Upper lobe of left lung (tissue), 6 donors: ENCODE measurements at regions not wholly inside any gene's neighbourhood (a gene's known extent, or its start where the extent isn't known, plus 50 kb on each side); places are given as distances from the start of the nearest gene placed in this dataset.

ENCODE experiments used
- ATAC-seq, 2 donors: fragments of 200-7000 bp; cut with Tn5 transposase; one replicate each; pipeline ENCODE4 v1.9.1; 2022; ENCODE audit warnings: mild to moderate bottlenecking in 2 of 2, moderate library complexity in 2 of 2; ENCODE audit not compliant: low FRiP score in 2 of 2
- DNase-seq, 2 donors: peaks; one replicate each; pipeline ENCODE4 v3.0.0-alpha.2; 2019 to 2020
- H3K27ac ChIP-seq, 4 donors: fragments of 200-600 bp; sonication (generic); one replicate each; pipeline ENCODE4 v1.5.1; 2016 to 2019
- H3K27me3 ChIP-seq, 4 donors: fragments of 200-600 bp; sonication (generic); one replicate each; pipeline ENCODE4 v1.5.1; 2017 to 2019
- H3K36me3 ChIP-seq, 4 donors: fragments of 200-600 bp; sonication (generic); one replicate each; pipeline ENCODE4 v1.5.1; 2016 to 2019
- H3K4me1 ChIP-seq, 4 donors: fragments of 200-600 bp; sonication (generic); one replicate each; pipeline ENCODE4 v1.5.1; 2018 to 2019
- H3K4me3 ChIP-seq, 4 donors: fragments of 200-600 bp; sonication (generic); one replicate each; pipeline ENCODE4 v1.5.1; 2017 to 2019; ENCODE audit warnings: mild to moderate bottlenecking in 2 of 4, moderate library complexity in 1 of 4
- H3K9me3 ChIP-seq, 4 donors: fragments of 200-600 bp; sonication (generic); one replicate each; pipeline ENCODE4 v1.5.1; 2018 to 2019
- CTCF ChIP-seq, 6 experiments: fragments of 450-650 bp in 4 of 6; fragments of 200-600 bp in 2 of 6; sonication (generic) in 2 of 6; IDR thresholded peaks; one replicate each; pipeline ENCODE4 v1.5.1; 2016 to 2019; ENCODE audit warnings: antibody characterized with exemption in 6 of 6
- EP300 ChIP-seq, 4 donors: sonication (generic); formaldehyde crosslinking; IDR thresholded peaks; one replicate each; pipeline ENCODE4 v1.5.1; 2017; ENCODE audit warnings: antibody characterized with exemption in 4 of 4, control low read depth in 2 of 4
- POLR2A ChIP-seq, 4 donors: fragments of 450-650 bp; IDR thresholded peaks; one replicate each; pipeline ENCODE4 v1.5.1; 2016 to 2017; ENCODE audit warnings: antibody characterized with exemption in 4 of 4, mild to moderate bottlenecking in 2 of 4
- POLR2AphosphoS5 ChIP-seq, 2 donors: sonication (generic); formaldehyde crosslinking; IDR thresholded peaks; one replicate each; pipeline ENCODE4 v1.5.1; 2017; ENCODE audit warnings: antibody characterized with exemption in 2 of 2
- WGBS, 2 donors: methylation state at CpG; one replicate each; pipeline ENCODE4 v1.1.5; 2017 to 2018; 5-methylcytosine and 5-hydroxymethylcytosine counted together
- donor health status: DM: no; HTN: no; CAD: no; lungs with moderate emphysema.
- donor health status: DM: no; HTN: yes; CAD: no; lungs with severe emphysema.

GRCh38 chr18:46356278-46357033 lies 252.3 kb downstream of the HAUS1 start:
- Histone ChIP-seq H3K27me3 (no peaks in the 10 kb centered on the region), H3K4me3 (no peak overlapping the region), H3K27ac (no peak overlapping the region), H3K36me3 (no peaks in the 10 kb centered on the region), H3K4me1 (no peaks in the 10 kb centered on the region), H3K9me3 (peaks cover 0 to 7% (median 6%) of the 10 kb centered on the region in 4 donors)
- 85 to 89% methylated on average over 9 of the region's 9 CpGs for WGBS, 2 donors
- ATAC-seq (no peak), DNase-seq (no peak)
- no peak for TF ChIP-seq POLR2AphosphoS5 (IDR thresholded peaks at IDR 0.05)
- no peak for TF ChIP-seq CTCF (IDR thresholded peaks at IDR 0.05)
- TF ChIP-seq EP300 (IDR thresholded peaks at IDR 0.05) = no peak
- no peak for TF ChIP-seq POLR2A (IDR thresholded peaks at IDR 0.05)

- Histone ChIP-seq H3K9me3 (peaks cover 0 to 7% (median 6%) of the 10 kb centered on the region in 4 donors), H3K27ac (no peak overlapping the region), H3K27me3 (no peaks in the 10 kb centered on the region), H3K36me3 (no peaks in the 10 kb centered on the region), H3K4me1 (no peaks in the 10 kb centered on the region), H3K4me3 (no peak overlapping the region)
- ATAC-seq = no peak
- TF ChIP-seq EP300 (IDR thresholded peaks at IDR 0.05) (no peak), POLR2A (IDR thresholded peaks at IDR 0.05) (no peak), CTCF (IDR thresholded peaks at IDR 0.05) (no peak), POLR2AphosphoS5 (IDR thresholded peaks at IDR 0.05) (no peak)
- 67 to 70% methylated on average over 3 to 4 of the region's 4 CpGs for WGBS, 2 donors
- no peak for DNase-seq
Observed at GRCh38 chr18:46360102-46360699, 256.0 kb downstream of the HAUS1 start.

GRCh38 chr18:46360866-46361265 lies 256.7 kb downstream of the HAUS1 start:
- Histone ChIP-seq H3K4me1 (no peaks in the 10 kb centered on the region), H3K27ac (no peak overlapping the region), H3K36me3 (no peaks in the 10 kb centered on the region), H3K27me3 (no peaks in the 10 kb centered on the region), H3K9me3 (peaks cover 0 to 7% (median 6%) of the 10 kb centered on the region in 4 donors), H3K4me3 (no peak overlapping the region)
- ATAC-seq = no peak
- TF ChIP-seq EP300 (IDR thresholded peaks at IDR 0.05) (no peak), POLR2A (IDR thresholded peaks at IDR 0.05) (no peak), POLR2AphosphoS5 (IDR thresholded peaks at IDR 0.05) (no peak), CTCF (IDR thresholded peaks at IDR 0.05) (no peak)
- no peak for DNase-seq
- 55 to 80% methylated on average over 3 of the region's 3 CpGs for WGBS, 2 donors

- H3K9me3 ChIP-seq = peaks cover 0 to 7% (median 6%) of the 10 kb centered on the region in 4 donors
- no peaks in the 10 kb centered on the region for H3K4me1 ChIP-seq
- H3K27me3 ChIP-seq = no peaks in the 10 kb centered on the region
- no peaks in the 10 kb centered on the region for H3K36me3 ChIP-seq
- H3K4me3 ChIP-seq = no peak overlapping the region
- ATAC-seq (no peak), DNase-seq (no peak)
- H3K27ac ChIP-seq = no peak overlapping the region
- 66 to 71% methylated on average over 4 of the region's 4 CpGs for WGBS, 2 donors
- TF ChIP-seq CTCF (IDR thresholded peaks at IDR 0.05) (no peak), POLR2A (IDR thresholded peaks at IDR 0.05) (no peak), POLR2AphosphoS5 (IDR thresholded peaks at IDR 0.05) (no peak), EP300 (IDR thresholded peaks at IDR 0.05) (no peak)
Observed at GRCh38 chr18:46362533-46362932, 258.3 kb downstream of the HAUS1 start.
